K562 (cell line): ENCODE measurements at regions not wholly inside any gene's neighbourhood (a gene's known extent, or its start where the extent isn't known, plus 50 kb on each side); places are given as distances from the start of the nearest gene placed in this dataset.

Experiments used
- BCL6 ChIP-seq: fragments of 250-450 bp; sonication (Bioruptor Pico); IDR thresholded peaks from 2 replicates; pipeline ENCODE4 v1.4.0; 2020
- L3MBTL2 ChIP-seq: fragments of 450-650 bp; IDR thresholded peaks from 2 replicates; pipeline ENCODE4 v1.6.1; 2016; ENCODE audit warnings: mild to moderate bottlenecking, moderate library complexity
- PML ChIP-seq: IDR thresholded peaks from 2 replicates; pipeline ENCODE4 v1.6.1; 2012; ENCODE audit warnings: low read length, inconsistent platforms
- SRSF1 ChIP-seq: fragments of 200-400 bp; formaldehyde crosslinking; IDR thresholded peaks from 2 replicates; pipeline ENCODE4 v1.6.1; 2017; ENCODE audit warnings: mild to moderate bottlenecking, low read depth, low read length, moderate library complexity
- ZC3H4 ChIP-seq: sonication (generic); formaldehyde crosslinking; IDR thresholded peaks from 2 replicates; pipeline ENCODE4 v1.9.0; 2021; ENCODE audit warnings: missing genetic modification reagents, borderline replicate concordance
- TF ChIP-seq, protein P1 (sequence below): fragments of 200-600 bp; sonication (generic); IDR thresholded peaks from one replicate; pipeline ENCODE4 v1.6.1; 2012; ENCODE audit warnings: mild to moderate bottlenecking, low read depth, low read length, inconsistent platforms
- TF ChIP-seq, protein P2 (sequence below): fragments of 450-650 bp; IDR thresholded peaks from 2 replicates; pipeline ENCODE4 v1.6.1; 2014; ENCODE audit warnings: low read depth, mild to moderate bottlenecking, moderate library complexity, borderline replicate concordance
- TF ChIP-seq, protein P3 (sequence below): sonication (generic); IDR thresholded peaks from 2 replicates; pipeline ENCODE4 v1.6.1; 2016
- TF ChIP-seq, protein P4 (sequence below): sonication (generic); formaldehyde crosslinking; IDR thresholded peaks from 2 replicates; pipeline ENCODE4 v1.8.1; 2023; ENCODE audit warnings: mild to moderate bottlenecking, missing genetic modification reagents

DNA sequence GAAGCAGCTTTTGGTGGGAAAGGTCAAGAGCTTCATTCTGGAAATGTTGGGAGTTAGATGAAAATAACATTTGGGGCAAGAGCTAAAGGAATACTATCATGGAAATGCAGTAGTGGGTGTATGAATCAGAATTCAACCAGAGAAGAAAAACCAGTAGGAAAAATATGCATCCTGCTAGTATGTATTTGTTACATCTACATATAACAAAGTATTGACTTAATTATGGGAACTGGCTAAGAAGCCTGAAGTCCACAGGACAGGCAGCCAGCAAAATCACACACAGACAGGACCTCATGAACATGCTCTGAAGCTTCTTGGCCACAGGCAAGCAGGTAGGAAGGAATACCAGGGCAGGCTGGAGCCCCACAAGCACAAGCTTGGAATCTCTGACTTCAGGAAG lies 185.8 kb downstream of the FBXO15 start (continued):
- TF ChIP-seq, protein P1, sequence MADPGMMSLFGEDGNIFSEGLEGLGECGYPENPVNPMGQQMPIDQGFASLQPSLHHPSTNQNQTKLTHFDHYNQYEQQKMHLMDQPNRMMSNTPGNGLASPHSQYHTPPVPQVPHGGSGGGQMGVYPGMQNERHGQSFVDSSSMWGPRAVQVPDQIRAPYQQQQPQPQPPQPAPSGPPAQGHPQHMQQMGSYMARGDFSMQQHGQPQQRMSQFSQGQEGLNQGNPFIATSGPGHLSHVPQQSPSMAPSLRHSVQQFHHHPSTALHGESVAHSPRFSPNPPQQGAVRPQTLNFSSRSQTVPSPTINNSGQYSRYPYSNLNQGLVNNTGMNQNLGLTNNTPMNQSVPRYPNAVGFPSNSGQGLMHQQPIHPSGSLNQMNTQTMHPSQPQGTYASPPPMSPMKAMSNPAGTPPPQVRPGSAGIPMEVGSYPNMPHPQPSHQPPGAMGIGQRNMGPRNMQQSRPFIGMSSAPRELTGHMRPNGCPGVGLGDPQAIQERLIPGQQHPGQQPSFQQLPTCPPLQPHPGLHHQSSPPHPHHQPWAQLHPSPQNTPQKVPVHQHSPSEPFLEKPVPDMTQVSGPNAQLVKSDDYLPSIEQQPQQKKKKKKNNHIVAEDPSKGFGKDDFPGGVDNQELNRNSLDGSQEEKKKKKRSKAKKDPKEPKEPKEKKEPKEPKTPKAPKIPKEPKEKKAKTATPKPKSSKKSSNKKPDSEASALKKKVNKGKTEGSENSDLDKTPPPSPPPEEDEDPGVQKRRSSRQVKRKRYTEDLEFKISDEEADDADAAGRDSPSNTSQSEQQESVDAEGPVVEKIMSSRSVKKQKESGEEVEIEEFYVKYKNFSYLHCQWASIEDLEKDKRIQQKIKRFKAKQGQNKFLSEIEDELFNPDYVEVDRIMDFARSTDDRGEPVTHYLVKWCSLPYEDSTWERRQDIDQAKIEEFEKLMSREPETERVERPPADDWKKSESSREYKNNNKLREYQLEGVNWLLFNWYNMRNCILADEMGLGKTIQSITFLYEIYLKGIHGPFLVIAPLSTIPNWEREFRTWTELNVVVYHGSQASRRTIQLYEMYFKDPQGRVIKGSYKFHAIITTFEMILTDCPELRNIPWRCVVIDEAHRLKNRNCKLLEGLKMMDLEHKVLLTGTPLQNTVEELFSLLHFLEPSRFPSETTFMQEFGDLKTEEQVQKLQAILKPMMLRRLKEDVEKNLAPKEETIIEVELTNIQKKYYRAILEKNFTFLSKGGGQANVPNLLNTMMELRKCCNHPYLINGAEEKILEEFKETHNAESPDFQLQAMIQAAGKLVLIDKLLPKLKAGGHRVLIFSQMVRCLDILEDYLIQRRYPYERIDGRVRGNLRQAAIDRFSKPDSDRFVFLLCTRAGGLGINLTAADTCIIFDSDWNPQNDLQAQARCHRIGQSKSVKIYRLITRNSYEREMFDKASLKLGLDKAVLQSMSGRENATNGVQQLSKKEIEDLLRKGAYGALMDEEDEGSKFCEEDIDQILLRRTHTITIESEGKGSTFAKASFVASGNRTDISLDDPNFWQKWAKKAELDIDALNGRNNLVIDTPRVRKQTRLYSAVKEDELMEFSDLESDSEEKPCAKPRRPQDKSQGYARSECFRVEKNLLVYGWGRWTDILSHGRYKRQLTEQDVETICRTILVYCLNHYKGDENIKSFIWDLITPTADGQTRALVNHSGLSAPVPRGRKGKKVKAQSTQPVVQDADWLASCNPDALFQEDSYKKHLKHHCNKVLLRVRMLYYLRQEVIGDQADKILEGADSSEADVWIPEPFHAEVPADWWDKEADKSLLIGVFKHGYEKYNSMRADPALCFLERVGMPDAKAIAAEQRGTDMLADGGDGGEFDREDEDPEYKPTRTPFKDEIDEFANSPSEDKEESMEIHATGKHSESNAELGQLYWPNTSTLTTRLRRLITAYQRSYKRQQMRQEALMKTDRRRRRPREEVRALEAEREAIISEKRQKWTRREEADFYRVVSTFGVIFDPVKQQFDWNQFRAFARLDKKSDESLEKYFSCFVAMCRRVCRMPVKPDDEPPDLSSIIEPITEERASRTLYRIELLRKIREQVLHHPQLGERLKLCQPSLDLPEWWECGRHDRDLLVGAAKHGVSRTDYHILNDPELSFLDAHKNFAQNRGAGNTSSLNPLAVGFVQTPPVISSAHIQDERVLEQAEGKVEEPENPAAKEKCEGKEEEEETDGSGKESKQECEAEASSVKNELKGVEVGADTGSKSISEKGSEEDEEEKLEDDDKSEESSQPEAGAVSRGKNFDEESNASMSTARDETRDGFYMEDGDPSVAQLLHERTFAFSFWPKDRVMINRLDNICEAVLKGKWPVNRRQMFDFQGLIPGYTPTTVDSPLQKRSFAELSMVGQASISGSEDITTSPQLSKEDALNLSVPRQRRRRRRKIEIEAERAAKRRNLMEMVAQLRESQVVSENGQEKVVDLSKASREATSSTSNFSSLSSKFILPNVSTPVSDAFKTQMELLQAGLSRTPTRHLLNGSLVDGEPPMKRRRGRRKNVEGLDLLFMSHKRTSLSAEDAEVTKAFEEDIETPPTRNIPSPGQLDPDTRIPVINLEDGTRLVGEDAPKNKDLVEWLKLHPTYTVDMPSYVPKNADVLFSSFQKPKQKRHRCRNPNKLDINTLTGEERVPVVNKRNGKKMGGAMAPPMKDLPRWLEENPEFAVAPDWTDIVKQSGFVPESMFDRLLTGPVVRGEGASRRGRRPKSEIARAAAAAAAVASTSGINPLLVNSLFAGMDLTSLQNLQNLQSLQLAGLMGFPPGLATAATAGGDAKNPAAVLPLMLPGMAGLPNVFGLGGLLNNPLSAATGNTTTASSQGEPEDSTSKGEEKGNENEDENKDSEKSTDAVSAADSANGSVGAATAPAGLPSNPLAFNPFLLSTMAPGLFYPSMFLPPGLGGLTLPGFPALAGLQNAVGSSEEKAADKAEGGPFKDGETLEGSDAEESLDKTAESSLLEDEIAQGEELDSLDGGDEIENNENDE = no peak
- no peak for TF ChIP-seq BCL6 (CRISPR knock-in tag)
- TF ChIP-seq, protein P2, sequence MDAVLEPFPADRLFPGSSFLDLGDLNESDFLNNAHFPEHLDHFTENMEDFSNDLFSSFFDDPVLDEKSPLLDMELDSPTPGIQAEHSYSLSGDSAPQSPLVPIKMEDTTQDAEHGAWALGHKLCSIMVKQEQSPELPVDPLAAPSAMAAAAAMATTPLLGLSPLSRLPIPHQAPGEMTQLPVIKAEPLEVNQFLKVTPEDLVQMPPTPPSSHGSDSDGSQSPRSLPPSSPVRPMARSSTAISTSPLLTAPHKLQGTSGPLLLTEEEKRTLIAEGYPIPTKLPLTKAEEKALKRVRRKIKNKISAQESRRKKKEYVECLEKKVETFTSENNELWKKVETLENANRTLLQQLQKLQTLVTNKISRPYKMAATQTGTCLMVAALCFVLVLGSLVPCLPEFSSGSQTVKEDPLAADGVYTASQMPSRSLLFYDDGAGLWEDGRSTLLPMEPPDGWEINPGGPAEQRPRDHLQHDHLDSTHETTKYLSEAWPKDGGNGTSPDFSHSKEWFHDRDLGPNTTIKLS = no peak
- TF ChIP-seq SRSF1 = no peak
- TF ChIP-seq L3MBTL2 = no peak
- no peak for TF ChIP-seq ZC3H4 (CRISPR knock-in tag)
- TF ChIP-seq, protein P3, sequence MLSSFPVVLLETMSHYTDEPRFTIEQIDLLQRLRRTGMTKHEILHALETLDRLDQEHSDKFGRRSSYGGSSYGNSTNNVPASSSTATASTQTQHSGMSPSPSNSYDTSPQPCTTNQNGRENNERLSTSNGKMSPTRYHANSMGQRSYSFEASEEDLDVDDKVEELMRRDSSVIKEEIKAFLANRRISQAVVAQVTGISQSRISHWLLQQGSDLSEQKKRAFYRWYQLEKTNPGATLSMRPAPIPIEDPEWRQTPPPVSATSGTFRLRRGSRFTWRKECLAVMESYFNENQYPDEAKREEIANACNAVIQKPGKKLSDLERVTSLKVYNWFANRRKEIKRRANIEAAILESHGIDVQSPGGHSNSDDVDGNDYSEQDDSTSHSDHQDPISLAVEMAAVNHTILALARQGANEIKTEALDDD = no peak
- no peak for TF ChIP-seq PML
- TF ChIP-seq, protein P4, sequence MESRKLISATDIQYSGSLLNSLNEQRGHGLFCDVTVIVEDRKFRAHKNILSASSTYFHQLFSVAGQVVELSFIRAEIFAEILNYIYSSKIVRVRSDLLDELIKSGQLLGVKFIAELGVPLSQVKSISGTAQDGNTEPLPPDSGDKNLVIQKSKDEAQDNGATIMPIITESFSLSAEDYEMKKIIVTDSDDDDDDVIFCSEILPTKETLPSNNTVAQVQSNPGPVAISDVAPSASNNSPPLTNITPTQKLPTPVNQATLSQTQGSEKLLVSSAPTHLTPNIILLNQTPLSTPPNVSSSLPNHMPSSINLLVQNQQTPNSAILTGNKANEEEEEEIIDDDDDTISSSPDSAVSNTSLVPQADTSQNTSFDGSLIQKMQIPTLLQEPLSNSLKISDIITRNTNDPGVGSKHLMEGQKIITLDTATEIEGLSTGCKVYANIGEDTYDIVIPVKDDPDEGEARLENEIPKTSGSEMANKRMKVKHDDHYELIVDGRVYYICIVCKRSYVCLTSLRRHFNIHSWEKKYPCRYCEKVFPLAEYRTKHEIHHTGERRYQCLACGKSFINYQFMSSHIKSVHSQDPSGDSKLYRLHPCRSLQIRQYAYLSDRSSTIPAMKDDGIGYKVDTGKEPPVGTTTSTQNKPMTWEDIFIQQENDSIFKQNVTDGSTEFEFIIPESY (CRISPR knock-in tag) = no peak
